Endothelial cell (in vitro differentiated cells): ENCODE measurements at regions not wholly inside any gene's neighbourhood (a gene's known extent, or its start where the extent isn't known, plus 50 kb on each side); places are given as distances from the start of the nearest gene placed in this dataset.

Experiments
- DNase-seq: peaks from one replicate; pipeline ENCODE4 v3.0.0; 2021; ENCODE audit warnings: low spot score
- H3K27ac Mint-ChIP-seq: one replicate; pipeline ENCODE4 v1.8.0; 2021; ENCODE audit warnings: mixed read lengths, inconsistent platforms; ENCODE audit not compliant: unreplicated experiment
- H3K27me3 Mint-ChIP-seq: one replicate; pipeline ENCODE4 v1.8.0; 2021; ENCODE audit warnings: mild to moderate bottlenecking, moderate library complexity, mixed read lengths, inconsistent platforms; ENCODE audit not compliant: unreplicated experiment
- H3K36me3 Mint-ChIP-seq: one replicate; pipeline ENCODE4 v1.8.0; 2021; ENCODE audit warnings: mild to moderate bottlenecking, low read depth, mixed read lengths, inconsistent platforms; ENCODE audit not compliant: unreplicated experiment
- H3K4me1 Mint-ChIP-seq: one replicate; pipeline ENCODE4 v1.8.0; 2021; ENCODE audit warnings: mild to moderate bottlenecking, mixed read lengths, inconsistent platforms; ENCODE audit not compliant: unreplicated experiment
- H3K4me3 Mint-ChIP-seq: one replicate; pipeline ENCODE4 v1.8.0; 2021; ENCODE audit warnings: mild to moderate bottlenecking, mixed read lengths, inconsistent platforms; ENCODE audit not compliant: unreplicated experiment
- H3K9me3 Mint-ChIP-seq: one replicate; pipeline ENCODE4 v1.8.0; 2021; ENCODE audit warnings: mixed read lengths, inconsistent platforms; ENCODE audit not compliant: unreplicated experiment
- CTCF ChIP-seq: fragments of 200-600 bp; sonication (generic); IDR thresholded peaks from one replicate; pipeline ENCODE4 v1.5.0; 2021; ENCODE audit warnings: antibody characterized with exemption; ENCODE audit not compliant: unreplicated experiment

- no peaks in the 10 kb centered on the region for H3K27me3 Mint-ChIP-seq
- no peak for TF ChIP-seq CTCF
- no peak for DNase-seq
- H3K36me3 Mint-ChIP-seq: no peaks in the 10 kb centered on the region
- H3K4me1 Mint-ChIP-seq: no peaks in the 10 kb centered on the region
- no peak overlapping the region for H3K4me3 Mint-ChIP-seq
- H3K9me3 Mint-ChIP-seq: no peaks in the 10 kb centered on the region
- no peak overlapping the region for H3K27ac Mint-ChIP-seq
Observed at GRCh38 chr1:90472775-90473174, 244.3 kb downstream of the BARHL2 start.

GRCh38 chr1:90459570-90459969 lies 257.5 kb downstream of the BARHL2 start:
- Mint-ChIP-seq H3K27me3 (no peaks in the 10 kb centered on the region), H3K36me3 (no peaks in the 10 kb centered on the region), H3K4me1 (no peaks in the 10 kb centered on the region), H3K4me3 (no peak overlapping the region), H3K9me3 (no peaks in the 10 kb centered on the region), H3K27ac (no peak overlapping the region)
- no peak for DNase-seq
- no peak for TF ChIP-seq CTCF

- no peak for TF ChIP-seq CTCF
Observed at GRCh38 chr1:90457985-90458384, 259.1 kb downstream of the BARHL2 start.

GRCh38 chr1:90452491-90452890 lies 264.6 kb downstream of the BARHL2 start:
- DNase-seq: no peak
- Mint-ChIP-seq H3K4me1 (no peaks in the 10 kb centered on the region), H3K36me3 (no peaks in the 10 kb centered on the region), H3K9me3 (no peaks in the 10 kb centered on the region), H3K27me3 (no peaks in the 10 kb centered on the region), H3K27ac (no peak overlapping the region), H3K4me3 (no peak overlapping the region)
- TF ChIP-seq CTCF: no peak

More at GRCh38 chr1:90457985-90458384, 259.1 kb downstream of the BARHL2 start:
- Mint-ChIP-seq H3K36me3 (no peaks in the 10 kb centered on the region), H3K27me3 (no peaks in the 10 kb centered on the region), H3K27ac (no peak overlapping the region), H3K9me3 (no peaks in the 10 kb centered on the region), H3K4me3 (no peak overlapping the region), H3K4me1 (no peaks in the 10 kb centered on the region)
- DNase-seq: no peak

GRCh38 chr1:90443354-90443753 lies 273.7 kb downstream of the BARHL2 start:
- no peak for TF ChIP-seq CTCF
- no peak overlapping the region for H3K27ac Mint-ChIP-seq
- H3K36me3 Mint-ChIP-seq: no peaks in the 10 kb centered on the region
- H3K4me1 Mint-ChIP-seq: peaks cover 27% of the 10 kb centered on the region
- H3K9me3 Mint-ChIP-seq: no peaks in the 10 kb centered on the region
- H3K4me3 Mint-ChIP-seq: no peak overlapping the region
- no peak for DNase-seq
- no peaks in the 10 kb centered on the region for H3K27me3 Mint-ChIP-seq
